ENCODE measurements at regions not wholly inside any gene's neighbourhood (a gene's known extent, or its start where the extent isn't known, plus 50 kb on each side); places are given as distances from the start of the nearest gene placed in this dataset.

DNA sequence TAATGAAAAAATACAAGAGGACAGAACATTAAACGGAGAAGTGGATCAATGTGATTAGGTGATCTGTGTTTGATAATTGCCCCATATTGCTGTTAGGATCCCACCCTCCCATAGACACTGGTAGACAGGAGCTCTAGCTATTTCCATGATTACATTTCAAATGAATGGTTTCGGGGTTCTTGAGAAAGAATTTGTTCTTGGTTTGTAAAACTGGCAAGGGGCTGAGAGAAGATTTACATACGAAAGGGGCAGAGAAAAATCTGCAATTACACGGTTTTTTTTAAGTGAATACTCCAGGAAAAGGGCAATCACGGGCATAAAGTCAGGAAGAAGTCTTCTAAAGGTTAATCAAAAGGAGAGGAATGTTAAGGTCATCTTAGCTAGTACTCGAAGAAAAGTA, 2125.7 kb upstream of the PCDH20 start:
- TF ChIP-seq CTCF (IDR thresholded peaks at IDR 0.05), result no peak
- TF ChIP-seq POLR2A (IDR thresholded peaks at IDR 0.05), result no peak

Measured in prostate gland (tissue), 2 donors.